HEK293 (cell line): ENCODE measurements at regions not wholly inside any gene's neighbourhood (a gene's known extent, or its start where the extent isn't known, plus 50 kb on each side); places are given as distances from the start of the nearest gene placed in this dataset.

Source experiments
- CTCF ChIA-PET: fragments of 350-600 bp; formaldehyde crosslinking; extraction: SDS; loops from one replicate; lab custom pipeline; 2021; ENCODE audit warnings: antibody characterized with exemption; lab: Yijun Ruan, JAX
- POLR2A ChIA-PET: fragments of 300-600 bp; formaldehyde crosslinking; extraction: SDS; loops from one replicate; lab custom pipeline; 2020; ENCODE audit warnings: antibody characterized with exemption, inconsistent platforms; lab: Yijun Ruan, JAX
- H3K27ac ChIP-seq: fragments of 200-500 bp; sonication (Bioruptor generic); 2 replicates; pipeline ENCODE4 v1.5.1; 2014; ENCODE audit warnings: low read depth, low read length, control low read depth, inconsistent platforms; ENCODE audit errors: extremely low read depth
- H3K36me3 ChIP-seq, 2 experiments: fragments of 200-500 bp in 1 of 2; sonication (Bioruptor generic) in 1 of 2; 1 replicate in 1 of 2; 2 replicates in 1 of 2; pipeline ENCODE4 v1.5.1; 2014 to 2017; ENCODE audit warnings: inconsistent platforms in 2 of 2, low read length in 2 of 2; ENCODE audit not compliant: control insufficient read depth in 2 of 2, insufficient read depth in 1 of 2
- H3K4me1 ChIP-seq: fragments of 200-500 bp; sonication (Bioruptor generic); 2 replicates; pipeline ENCODE4 v1.5.1; 2014; ENCODE audit warnings: mild to moderate bottlenecking, low read length, inconsistent platforms; ENCODE audit not compliant: control insufficient read depth, insufficient read depth
- H3K4me3 ChIP-seq: 2 replicates; pipeline ENCODE4 v1.5.1; 2011; ENCODE audit warnings: low read depth, mild to moderate bottlenecking, control low read depth, low read length, moderate library complexity
- H3K9me3 ChIP-seq: fragments of 200-500 bp; sonication (Bioruptor generic); 2 replicates; pipeline ENCODE4 v1.5.1; 2014; ENCODE audit warnings: low read depth, low read length, inconsistent platforms; ENCODE audit not compliant: control insufficient read depth, insufficient read depth
- BCL11A ChIP-seq: fragments of 450-650 bp; formaldehyde crosslinking; IDR thresholded peaks from 2 replicates; pipeline ENCODE4 v1.5.1; 2016; ENCODE audit warnings: low read depth, missing biosample characterization, missing genetic modification characterization
- FEZF1 ChIP-seq: fragments of 450-650 bp; formaldehyde crosslinking; IDR thresholded peaks from 2 replicates; pipeline ENCODE4 v1.5.1; 2016; ENCODE audit warnings: missing biosample characterization, missing genetic modification characterization
- GLI2 ChIP-seq: fragments of 450-650 bp; formaldehyde crosslinking; IDR thresholded peaks from 2 replicates; pipeline ENCODE4; 2017; ENCODE audit warnings: missing biosample characterization, missing genetic modification characterization, low read depth, borderline replicate concordance
- HOXC10 ChIP-seq: sonication (generic); formaldehyde crosslinking; IDR thresholded peaks from 2 replicates; pipeline ENCODE4 v1.8.1; 2023; ENCODE audit warnings: mild to moderate bottlenecking, missing genetic modification reagents
- KLF9 ChIP-seq: fragments of 450-650 bp; formaldehyde crosslinking; IDR thresholded peaks from 2 replicates; pipeline ENCODE4 v1.5.1; 2016; ENCODE audit warnings: missing biosample characterization, missing genetic modification characterization, low read depth
- MEIS1 ChIP-seq: sonication (generic); formaldehyde crosslinking; IDR thresholded peaks from 2 replicates; pipeline ENCODE4 v1.8.1; 2022; ENCODE audit warnings: missing genetic modification reagents, mild to moderate bottlenecking, borderline replicate concordance
- PBX3 ChIP-seq: sonication (generic); formaldehyde crosslinking; IDR thresholded peaks from 2 replicates; pipeline ENCODE4 v1.8.1; 2022; ENCODE audit warnings: mild to moderate bottlenecking, moderate library complexity, missing genetic modification reagents
- SP3 ChIP-seq: fragments of 450-650 bp; formaldehyde crosslinking; IDR thresholded peaks from 2 replicates; pipeline ENCODE4 v1.5.1; 2016; ENCODE audit warnings: missing biosample characterization, missing genetic modification characterization
- ZBTB1 ChIP-seq: fragments of 450-650 bp; formaldehyde crosslinking; IDR thresholded peaks from 2 replicates; pipeline ENCODE4 v1.5.1; 2016; ENCODE audit warnings: missing biosample characterization, missing genetic modification characterization
- ZBTB17 ChIP-seq: fragments of 450-650 bp; formaldehyde crosslinking; IDR thresholded peaks from 2 replicates; pipeline ENCODE4 v1.5.1; 2016; ENCODE audit warnings: missing biosample characterization, missing genetic modification characterization
- ZBTB7A ChIP-seq: fragments of 450-650 bp; formaldehyde crosslinking; IDR thresholded peaks from 2 replicates; pipeline ENCODE4 v1.5.1; 2016; ENCODE audit warnings: low read depth, missing biosample characterization, missing genetic modification characterization
- ZFP3 ChIP-seq: fragments of 450-650 bp; formaldehyde crosslinking; IDR thresholded peaks from 2 replicates; pipeline ENCODE4 v1.5.1; 2016; ENCODE audit warnings: low read depth, missing biosample characterization, missing genetic modification characterization
- ZFP37 ChIP-seq: fragments of 450-650 bp; formaldehyde crosslinking; IDR thresholded peaks from 2 replicates; pipeline ENCODE4 v1.5.1; 2016; ENCODE audit warnings: missing biosample characterization, missing genetic modification characterization
- ZNF112 ChIP-seq: fragments of 450-650 bp; formaldehyde crosslinking; IDR thresholded peaks from 2 replicates; pipeline ENCODE4 v1.5.0; 2017; ENCODE audit warnings: missing biosample characterization, missing genetic modification characterization
- ZNF248 ChIP-seq: fragments of 450-650 bp; formaldehyde crosslinking; IDR thresholded peaks from 2 replicates; pipeline ENCODE4 v1.5.1; 2017; ENCODE audit warnings: missing biosample characterization, missing genetic modification characterization
- ZNF311 ChIP-seq: fragments of 450-650 bp; formaldehyde crosslinking; IDR thresholded peaks from 2 replicates; pipeline ENCODE4 v1.5.1; 2017; ENCODE audit warnings: missing biosample characterization, missing genetic modification characterization, borderline replicate concordance
- ZNF423 ChIP-seq: fragments of 450-650 bp; formaldehyde crosslinking; IDR thresholded peaks from 2 replicates; pipeline ENCODE4 v1.5.1; 2016; ENCODE audit warnings: missing biosample characterization, missing genetic modification characterization
- ZNF48 ChIP-seq: fragments of 450-650 bp; formaldehyde crosslinking; IDR thresholded peaks from 2 replicates; pipeline ENCODE4 v1.5.1; 2016; ENCODE audit warnings: missing biosample characterization, missing genetic modification characterization
- ZNF513 ChIP-seq: fragments of 450-650 bp; IDR thresholded peaks from 2 replicates; pipeline ENCODE4 v1.5.1; 2018; ENCODE audit warnings: missing biosample characterization, missing genetic modification characterization
- ZNF624 ChIP-seq: fragments of 450-650 bp; formaldehyde crosslinking; IDR thresholded peaks from 2 replicates; pipeline ENCODE4 v1.5.1; 2017; ENCODE audit warnings: missing biosample characterization, missing genetic modification characterization
- ZNF645 ChIP-seq: fragments of 450-650 bp; formaldehyde crosslinking; IDR thresholded peaks from 2 replicates; pipeline ENCODE4; 2016; ENCODE audit warnings: missing biosample characterization, missing genetic modification characterization
- ZNF704 ChIP-seq: fragments of 450-650 bp; formaldehyde crosslinking; IDR thresholded peaks from 2 replicates; pipeline ENCODE4 v1.5.1; 2016; ENCODE audit warnings: missing biosample characterization, missing genetic modification characterization
- ZNF785 ChIP-seq: fragments of 450-650 bp; formaldehyde crosslinking; IDR thresholded peaks from 2 replicates; pipeline ENCODE4 v1.5.1; 2016; ENCODE audit warnings: missing biosample characterization, missing genetic modification characterization
- ZNF792 ChIP-seq: fragments of 450-650 bp; formaldehyde crosslinking; IDR thresholded peaks from 2 replicates; pipeline ENCODE4 v1.5.1; 2016; ENCODE audit warnings: missing biosample characterization, missing genetic modification characterization
- ZSCAN30 ChIP-seq: fragments of 450-650 bp; IDR thresholded peaks from 2 replicates; pipeline ENCODE4 v1.5.1; 2018; ENCODE audit warnings: missing biosample characterization, mild to moderate bottlenecking, missing genetic modification characterization, moderate library complexity

GRCh38 chr10:81036257-81036656 is 498.6 kb downstream of the SH2D4B start:
- ChIA-PET CTCF (no interaction called here), POLR2A (no interaction called here)
- H3K4me1 ChIP-seq: peaks cover 6% of the 10 kb centered on the region; the same call in 1 of the 2 replicates
- no peak overlapping the region for H3K27ac ChIP-seq
- no peaks in the 10 kb centered on the region for H3K36me3 ChIP-seq
- TF ChIP-seq BCL11A (tag by site-specific recombination) (no peak), MEIS1 (CRISPR knock-in tag) (no peak), ZNF645 (no peak), GLI2 (tag by site-specific recombination) (no peak), ZNF48 (tag by site-specific recombination) (no peak), ZBTB7A (tag by site-specific recombination) (no peak), SP3 (no peak), ZNF785 (tag by site-specific recombination) (no peak), ZFP37 (tag by site-specific recombination) (no peak), HOXC10 (CRISPR knock-in tag) (no peak), ZNF792 (tag by site-specific recombination) (no peak), ZNF624 (no peak), ZNF423 (tag by site-specific recombination) (no peak), ZNF112 (tag by site-specific recombination) (no peak)
- H3K4me3 ChIP-seq: no peak overlapping the region
- H3K9me3 ChIP-seq: no peaks in the 10 kb centered on the region

GRCh38 chr10:81040031-81040430 is 502.3 kb downstream of the SH2D4B start:
- Histone ChIP-seq H3K36me3 (no peaks in the 10 kb centered on the region), H3K27ac (no peak overlapping the region), H3K4me3 (no peak overlapping the region), H3K4me1 (peaks cover 9% of the 10 kb centered on the region; the same call in 1 of the 2 replicates), H3K9me3 (no peaks in the 10 kb centered on the region)
- ChIA-PET CTCF (no interaction called here), POLR2A (no interaction called here)
- TF ChIP-seq ZNF513 (tag by site-specific recombination): peak; percentile 56
- TF ChIP-seq PBX3 (CRISPR knock-in tag): no peak
- TF ChIP-seq ZBTB1 (tag by site-specific recombination): no peak
- no peak for TF ChIP-seq ZSCAN30 (tag by site-specific recombination)

- POLR2A ChIA-PET: no interaction called here
- Histone ChIP-seq H3K4me3 (no peak overlapping the region), H3K36me3 (no peaks in the 10 kb centered on the region), H3K4me1 (peaks cover 9% of the 10 kb centered on the region; the same call in 1 of the 2 replicates)
- CTCF ChIA-PET: no interaction called here
- no peak for TF ChIP-seq ZNF248 (tag by site-specific recombination)
- TF ChIP-seq ZNF704: no peak
- TF ChIP-seq KLF9: no peak
- no peak for TF ChIP-seq ZFP3
- no peak for TF ChIP-seq ZBTB17
- TF ChIP-seq ZNF311 (tag by site-specific recombination): no peak
- TF ChIP-seq FEZF1: peak; percentile 44; the same call in 1 of the 2 replicates
- TF ChIP-seq, all 188 proteins: peak for 1
- H3K27ac ChIP-seq: 0 out of 2 replicates have a peak overlapping the region, but pooled peaks have one; percentile 17
- H3K9me3 ChIP-seq: no peaks in the 10 kb centered on the region
Measured at GRCh38 chr10:81040940-81041339, 503.2 kb downstream of the SH2D4B start.
